GM12878 (cell line): ENCODE measurements at regions not wholly inside any gene's neighbourhood (a gene's known extent, or its start where the extent isn't known, plus 50 kb on each side); places are given as distances from the start of the nearest gene placed in this dataset.

Source experiments
- ATAC-seq: fragments of 200-7000 bp; cut with Tn5 transposase; 3 replicates; pipeline ENCODE4 v1.9.1; 2020; ENCODE audit warnings: mild to moderate bottlenecking, moderate library complexity
- BruUV-seq: library from RNA; stranded (reverse); fragments of 400-500 nt; replicated peaks from 2 replicates; lab custom pipeline; 2021; lab: Mats Ljungman, UMichigan
- CTCF ChIA-PET: fragments of 300-600 bp; sonication (Branson Sonifier 250); formaldehyde crosslinking; extraction: SDS; loops from one replicate; lab custom pipeline; 2021; ENCODE audit warnings: inconsistent platforms; lab: Yijun Ruan, JAX
- POLR2A ChIA-PET: fragments of 350-600 bp; formaldehyde crosslinking; extraction: SDS; loops from one replicate; lab custom pipeline; 2021; ENCODE audit warnings: inconsistent platforms; lab: Charles Lee
- RAD21 ChIA-PET: fragments of 300-600 bp; sonication (Branson Sonifier 250); formaldehyde crosslinking; loops from one replicate; lab custom pipeline; 2023; ENCODE audit warnings: antibody characterized with exemption; ENCODE audit not compliant: unreplicated experiment; lab: Charles Lee
- SMC1A ChIA-PET: fragments of 300-600 bp; sonication (Branson Sonifier 250); formaldehyde crosslinking; loops from one replicate; lab custom pipeline; 2023; ENCODE audit not compliant: unreplicated experiment, uncharacterized antibody; lab: Charles Lee
- DNase-seq: peaks from one replicate; pipeline ENCODE4 v3.0.0-alpha.2; 2011; ENCODE audit warnings: low read depth, low spot score
- FAIRE-seq: peaks from 3 replicates; lab custom pipeline; 2011; peaks lifted over from hg19 to GRCh38; lab: Jason Lieb, UNC
- H2AFZ ChIP-seq: 2 replicates; pipeline ENCODE4 v1.6.0; 2011; ENCODE audit warnings: low read depth, low read length, control low read depth; ENCODE audit not compliant: control insufficient read depth
- H3K27ac ChIP-seq: 2 replicates; pipeline ENCODE4 v1.5.1; 2011; ENCODE audit warnings: control low read depth; ENCODE audit not compliant: control insufficient read depth, insufficient read depth
- H3K27me3 ChIP-seq, 2 experiments: replicated peaks in 1 of 2; 2 replicates each; pipeline versions ENCODE4 v1.6.0 to v1.6.1; 2011; ENCODE audit warnings: low read length in 1 of 2; ENCODE audit not compliant: control insufficient read depth in 2 of 2, insufficient read depth in 2 of 2
- H3K36me3 ChIP-seq, 2 experiments: 2 replicates each; pipeline ENCODE4 v1.5.1; 2011; ENCODE audit warnings: low read length in 1 of 2; ENCODE audit not compliant: control insufficient read depth in 2 of 2, insufficient read depth in 2 of 2
- H3K4me1 ChIP-seq: 2 replicates; pipeline ENCODE4 v1.6.1; 2011; ENCODE audit warnings: mild to moderate bottlenecking, low read length, moderate library complexity, mixed read lengths; ENCODE audit not compliant: control insufficient read depth, insufficient read depth
- H3K4me2 ChIP-seq: 2 replicates; pipeline ENCODE4 v1.6.0; 2011; ENCODE audit warnings: control low read depth; ENCODE audit not compliant: control insufficient read depth, insufficient read depth
- H3K4me3 ChIP-seq: fragments of 200-600 bp; sonication (generic); 2 replicates; pipeline ENCODE4 v1.5.1; 2016
- H3K79me2 ChIP-seq: 2 replicates; pipeline ENCODE4 v1.6.0; 2011; ENCODE audit warnings: low read length; ENCODE audit not compliant: control insufficient read depth, insufficient read depth
- H3K9ac ChIP-seq: 2 replicates; pipeline ENCODE4 v1.8.0; 2011; ENCODE audit warnings: low read length, control low read depth, mixed read lengths; ENCODE audit not compliant: control insufficient read depth, insufficient read depth
- H3K9me3 ChIP-seq: replicated peaks from 3 replicates; pipeline ENCODE4 v1.5.1; 2011; ENCODE audit warnings: mild to moderate bottlenecking, low read length; ENCODE audit not compliant: control insufficient read depth, insufficient read depth
- H4K20me1 ChIP-seq: 2 replicates; pipeline ENCODE4 v1.6.0; 2011; ENCODE audit not compliant: control insufficient read depth, insufficient read depth
- GATAD2B ChIP-seq: fragments of 450-650 bp; conservative IDR thresholded peaks from 2 replicates; pipeline ENCODE4 v1.6.1; 2017; ENCODE audit warnings: low read depth, mild to moderate bottlenecking, moderate library complexity
- JUND ChIP-seq: IDR thresholded peaks from 2 replicates; pipeline ENCODE4 v1.6.1; 2012; ENCODE audit warnings: low read depth, mild to moderate bottlenecking, low read length, improper control_type of control experiment, moderate library complexity
- NR2F1 ChIP-seq: fragments of 450-650 bp; conservative IDR thresholded peaks from 2 replicates; pipeline ENCODE4 v1.6.1; 2017; ENCODE audit warnings: mild to moderate bottlenecking
- POLR2A ChIP-seq: IDR thresholded peaks from 2 replicates; pipeline ENCODE4 v1.6.1; 2011; ENCODE audit warnings: low read depth, mild to moderate bottlenecking, low read length
- SPI1 ChIP-seq: IDR thresholded peaks from 2 replicates; pipeline ENCODE4 v1.6.1; 2011; ENCODE audit warnings: low read depth, mild to moderate bottlenecking, low read length, moderate library complexity, borderline replicate concordance; ENCODE audit not compliant: insufficient read depth
- SUZ12 ChIP-seq: fragments of 200-600 bp; sonication (generic); IDR thresholded peaks from one replicate; pipeline ENCODE4 v1.6.1; 2018; ENCODE audit warnings: antibody characterized with exemption, mild to moderate bottlenecking; ENCODE audit not compliant: unreplicated experiment
- ZNF207 ChIP-seq: fragments of 450-650 bp; IDR thresholded peaks from 2 replicates; pipeline ENCODE4 v1.6.1; 2014; ENCODE audit warnings: antibody characterized with exemption, mild to moderate bottlenecking, borderline replicate concordance
- WGBS: methylation state at CpG from one replicate; pipeline ENCODE4 v1.1.6; 2016; ENCODE audit warnings: low lambda C conversion rate; ENCODE audit not compliant: insufficient replicate concordance, insufficient coverage; ENCODE audit errors: missing lambda C conversion rate; 5-methylcytosine and 5-hydroxymethylcytosine counted together
- in situ Hi-C: fragments of 300-500 bp; cut with MboI; formaldehyde crosslinking; loops from 9 replicates; pipeline ENCODE4 v1.14.3; 2018; ENCODE audit warnings: mixed read lengths
- intact Hi-C: fragments of 100-400 bp; cut with micrococcal nuclease; formaldehyde crosslinking; loops from one replicate; pipeline ENCODE4 v1.14.2; 2022; ENCODE audit not compliant: unreplicated experiment
- TF ChIP-seq, protein P1 (sequence below): fragments of 450-650 bp; conservative IDR thresholded peaks from 2 replicates; pipeline ENCODE4 v1.6.1; 2017; ENCODE audit warnings: mild to moderate bottlenecking, moderate library complexity
- TF ChIP-seq, protein P2 (sequence below): fragments of 450-650 bp; formaldehyde crosslinking; IDR thresholded peaks from 2 replicates; pipeline ENCODE4 v1.4.0; 2020; ENCODE audit warnings: mild to moderate bottlenecking, moderate library complexity
- TF ChIP-seq, protein P3 (sequence below): IDR thresholded peaks from 2 replicates; pipeline ENCODE4 v1.6.1; 2012; ENCODE audit warnings: low read depth, low read length, improper control_type of control experiment
- TF ChIP-seq, protein P4 (sequence below): IDR thresholded peaks from 2 replicates; pipeline ENCODE4 v1.6.1; 2011; ENCODE audit warnings: mild to moderate bottlenecking, low read depth, low read length, moderate library complexity; ENCODE audit not compliant: insufficient replicate concordance

DNA sequence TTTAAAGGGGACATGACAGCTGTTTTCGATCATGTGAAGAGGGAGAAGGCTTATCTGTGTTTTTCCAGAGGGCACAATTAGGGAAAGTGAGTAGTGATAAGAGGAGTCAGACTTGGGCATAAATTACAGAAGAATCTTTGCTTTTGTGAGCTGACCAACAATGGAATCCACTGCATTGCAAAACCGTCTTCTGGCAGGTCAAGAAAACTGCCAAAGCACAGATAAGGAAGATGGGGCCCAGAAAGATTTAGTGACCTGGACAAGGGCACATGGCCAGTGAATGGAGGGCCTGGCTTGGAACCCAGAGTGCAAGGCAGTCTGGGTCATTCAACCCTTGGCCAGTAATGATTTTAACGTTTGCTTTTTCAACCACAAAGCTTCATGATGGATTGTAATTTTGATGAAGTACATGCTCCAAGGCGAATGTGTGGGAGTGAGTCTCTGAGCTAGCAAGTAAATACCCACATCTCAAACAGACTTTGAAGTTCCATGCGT, 153.2 kb upstream of the MAST4 start (continued):
- TF ChIP-seq, protein P1, sequence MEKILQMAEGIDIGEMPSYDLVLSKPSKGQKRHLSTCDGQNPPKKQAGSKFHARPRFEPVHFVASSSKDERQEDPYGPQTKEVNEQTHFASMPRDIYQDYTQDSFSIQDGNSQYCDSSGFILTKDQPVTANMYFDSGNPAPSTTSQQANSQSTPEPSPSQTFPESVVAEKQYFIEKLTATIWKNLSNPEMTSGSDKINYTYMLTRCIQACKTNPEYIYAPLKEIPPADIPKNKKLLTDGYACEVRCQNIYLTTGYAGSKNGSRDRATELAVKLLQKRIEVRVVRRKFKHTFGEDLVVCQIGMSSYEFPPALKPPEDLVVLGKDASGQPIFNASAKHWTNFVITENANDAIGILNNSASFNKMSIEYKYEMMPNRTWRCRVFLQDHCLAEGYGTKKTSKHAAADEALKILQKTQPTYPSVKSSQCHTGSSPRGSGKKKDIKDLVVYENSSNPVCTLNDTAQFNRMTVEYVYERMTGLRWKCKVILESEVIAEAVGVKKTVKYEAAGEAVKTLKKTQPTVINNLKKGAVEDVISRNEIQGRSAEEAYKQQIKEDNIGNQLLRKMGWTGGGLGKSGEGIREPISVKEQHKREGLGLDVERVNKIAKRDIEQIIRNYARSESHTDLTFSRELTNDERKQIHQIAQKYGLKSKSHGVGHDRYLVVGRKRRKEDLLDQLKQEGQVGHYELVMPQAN = no peak
- no peak for TF ChIP-seq SUZ12
- TF ChIP-seq, protein P2, sequence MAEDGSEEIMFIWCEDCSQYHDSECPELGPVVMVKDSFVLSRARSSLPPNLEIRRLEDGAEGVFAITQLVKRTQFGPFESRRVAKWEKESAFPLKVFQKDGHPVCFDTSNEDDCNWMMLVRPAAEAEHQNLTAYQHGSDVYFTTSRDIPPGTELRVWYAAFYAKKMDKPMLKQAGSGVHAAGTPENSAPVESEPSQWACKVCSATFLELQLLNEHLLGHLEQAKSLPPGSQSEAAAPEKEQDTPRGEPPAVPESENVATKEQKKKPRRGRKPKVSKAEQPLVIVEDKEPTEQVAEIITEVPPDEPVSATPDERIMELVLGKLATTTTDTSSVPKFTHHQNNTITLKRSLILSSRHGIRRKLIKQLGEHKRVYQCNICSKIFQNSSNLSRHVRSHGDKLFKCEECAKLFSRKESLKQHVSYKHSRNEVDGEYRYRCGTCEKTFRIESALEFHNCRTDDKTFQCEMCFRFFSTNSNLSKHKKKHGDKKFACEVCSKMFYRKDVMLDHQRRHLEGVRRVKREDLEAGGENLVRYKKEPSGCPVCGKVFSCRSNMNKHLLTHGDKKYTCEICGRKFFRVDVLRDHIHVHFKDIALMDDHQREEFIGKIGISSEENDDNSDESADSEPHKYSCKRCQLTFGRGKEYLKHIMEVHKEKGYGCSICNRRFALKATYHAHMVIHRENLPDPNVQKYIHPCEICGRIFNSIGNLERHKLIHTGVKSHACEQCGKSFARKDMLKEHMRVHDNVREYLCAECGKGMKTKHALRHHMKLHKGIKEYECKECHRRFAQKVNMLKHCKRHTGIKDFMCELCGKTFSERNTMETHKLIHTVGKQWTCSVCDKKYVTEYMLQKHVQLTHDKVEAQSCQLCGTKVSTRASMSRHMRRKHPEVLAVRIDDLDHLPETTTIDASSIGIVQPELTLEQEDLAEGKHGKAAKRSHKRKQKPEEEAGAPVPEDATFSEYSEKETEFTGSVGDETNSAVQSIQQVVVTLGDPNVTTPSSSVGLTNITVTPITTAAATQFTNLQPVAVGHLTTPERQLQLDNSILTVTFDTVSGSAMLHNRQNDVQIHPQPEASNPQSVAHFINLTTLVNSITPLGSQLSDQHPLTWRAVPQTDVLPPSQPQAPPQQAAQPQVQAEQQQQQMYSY (CRISPR knock-in tag) = no peak
- no peak for TF ChIP-seq JUND

DNA sequence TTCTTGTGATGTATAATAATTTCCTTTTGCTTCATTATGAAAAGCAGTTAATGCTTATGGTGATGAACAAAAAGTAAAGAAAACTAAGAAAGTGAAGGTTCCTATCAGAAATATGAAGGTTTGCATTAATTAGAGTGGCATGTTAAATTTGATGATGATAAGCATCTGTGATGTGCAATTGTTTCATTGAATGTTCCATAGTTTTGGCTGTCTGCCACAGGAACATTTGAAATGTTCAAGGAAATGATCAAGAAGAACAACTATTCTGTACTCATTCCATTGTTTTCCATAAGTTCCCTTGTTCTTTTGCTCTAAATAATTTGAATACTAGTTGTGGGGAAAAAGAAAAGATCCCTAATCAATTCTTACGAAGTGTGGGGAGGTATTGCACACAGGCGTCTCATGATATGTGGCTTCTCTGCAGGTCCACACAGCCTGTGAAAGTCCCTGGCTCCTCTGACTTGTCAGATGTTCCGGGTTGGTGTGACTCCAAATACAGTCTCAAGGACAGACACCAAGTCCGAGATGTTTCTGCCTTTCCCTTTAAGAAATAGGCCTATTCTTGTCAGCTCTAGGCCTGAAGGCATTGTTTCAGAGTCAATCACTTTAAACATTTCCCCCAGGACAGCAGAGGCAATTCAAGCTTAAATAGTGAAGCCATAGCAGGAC, 152.6 kb upstream of the MAST4 start:
- in situ Hi-C loops (no loop called here), intact Hi-C loops (no loop called here)
- H3K4me2 ChIP-seq = no peak overlapping the region
- no peaks in the 10 kb centered on the region for H3K27me3 ChIP-seq
- 48% methylated on average over 4 of the region's 4 CpGs for whole genome bisulfite sequencing
- DNase-seq (no peak), ATAC-seq (no peak), FAIRE-seq (no peak)
- no TSS peak for BruUV-seq
- H3K4me3 ChIP-seq = no peak overlapping the region
- H3K79me2 ChIP-seq = no peaks in the 10 kb centered on the region
- ChIA-PET CTCF (no interaction called here), POLR2A (no interaction called here), RAD21 (no interaction called here), SMC1A (no interaction called here)
- H3K36me3 ChIP-seq = no peaks in the 10 kb centered on the region
- no peak overlapping the region for H3K27ac ChIP-seq
- no peak overlapping the region for H2AFZ ChIP-seq
- H4K20me1 ChIP-seq = no peaks in the 10 kb centered on the region
- H3K9me3 ChIP-seq = no peaks in the 10 kb centered on the region
- no peak overlapping the region for H3K9ac ChIP-seq
- no peaks in the 10 kb centered on the region for H3K4me1 ChIP-seq
- TF ChIP-seq GATAD2B = no peak
- TF ChIP-seq NR2F1 = no peak
- no peak for TF ChIP-seq ZNF207
- TF ChIP-seq SPI1 = no peak
- TF ChIP-seq, protein P3, sequence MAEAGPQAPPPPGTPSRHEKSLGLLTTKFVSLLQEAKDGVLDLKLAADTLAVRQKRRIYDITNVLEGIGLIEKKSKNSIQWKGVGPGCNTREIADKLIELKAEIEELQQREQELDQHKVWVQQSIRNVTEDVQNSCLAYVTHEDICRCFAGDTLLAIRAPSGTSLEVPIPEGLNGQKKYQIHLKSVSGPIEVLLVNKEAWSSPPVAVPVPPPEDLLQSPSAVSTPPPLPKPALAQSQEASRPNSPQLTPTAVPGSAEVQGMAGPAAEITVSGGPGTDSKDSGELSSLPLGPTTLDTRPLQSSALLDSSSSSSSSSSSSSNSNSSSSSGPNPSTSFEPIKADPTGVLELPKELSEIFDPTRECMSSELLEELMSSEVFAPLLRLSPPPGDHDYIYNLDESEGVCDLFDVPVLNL = no peak
- TF ChIP-seq, protein P4, sequence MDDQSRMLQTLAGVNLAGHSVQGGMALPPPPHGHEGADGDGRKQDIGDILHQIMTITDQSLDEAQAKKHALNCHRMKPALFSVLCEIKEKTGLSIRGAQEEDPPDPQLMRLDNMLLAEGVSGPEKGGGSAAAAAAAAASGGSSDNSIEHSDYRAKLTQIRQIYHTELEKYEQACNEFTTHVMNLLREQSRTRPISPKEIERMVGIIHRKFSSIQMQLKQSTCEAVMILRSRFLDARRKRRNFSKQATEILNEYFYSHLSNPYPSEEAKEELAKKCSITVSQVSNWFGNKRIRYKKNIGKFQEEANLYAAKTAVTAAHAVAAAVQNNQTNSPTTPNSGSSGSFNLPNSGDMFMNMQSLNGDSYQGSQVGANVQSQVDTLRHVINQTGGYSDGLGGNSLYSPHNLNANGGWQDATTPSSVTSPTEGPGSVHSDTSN = no peak
- no peak for TF ChIP-seq POLR2A
